Mammary epithelial cell (primary cell): ENCODE measurements at regions not wholly inside any gene's neighbourhood (a gene's known extent, or its start where the extent isn't known, plus 50 kb on each side); places are given as distances from the start of the nearest gene placed in this dataset.

Experiments
- EZH2 ChIP-seq: IDR thresholded peaks from 2 replicates; pipeline ENCODE4 v1.6.1; 2012; ENCODE audit warnings: low read length, inconsistent platforms, borderline replicate concordance
- TF ChIP-seq, protein P1 (sequence below), 2 donors: IDR thresholded peaks in 1 of 2; conservative IDR thresholded peaks in 1 of 2; 2 replicates each; pipeline ENCODE4 v1.5.1; 2011 to 2012; ENCODE audit warnings: inconsistent platforms in 2 of 2, low read length in 2 of 2, mild to moderate bottlenecking in 2 of 2, control low read depth in 1 of 2, low read depth in 1 of 2; ENCODE audit not compliant: insufficient read depth in 1 of 2; ENCODE audit errors: extremely low read depth in 1 of 2

DNA sequence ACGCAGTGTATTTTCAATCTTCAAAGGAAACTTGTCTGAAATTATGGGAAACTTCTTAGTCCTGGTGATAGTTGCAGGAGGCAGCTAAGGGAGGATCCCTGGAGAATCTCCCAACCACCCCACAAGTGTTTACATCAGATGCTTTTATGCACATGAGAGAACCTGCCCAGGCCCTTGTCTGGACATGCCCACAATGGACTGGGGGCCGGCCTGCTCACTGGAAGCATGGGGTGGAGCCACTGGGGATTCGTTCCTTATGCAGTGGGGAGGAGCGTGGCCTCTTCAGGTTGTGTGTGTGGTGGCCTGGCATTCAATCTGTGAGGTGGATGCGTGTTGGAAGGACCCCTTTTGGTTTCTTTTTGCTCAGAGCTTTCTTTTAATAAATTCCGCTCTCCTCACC is 398.7 kb upstream of the PPP1R2C start:
- TF ChIP-seq EZH2: no peak
- TF ChIP-seq, protein P1, sequence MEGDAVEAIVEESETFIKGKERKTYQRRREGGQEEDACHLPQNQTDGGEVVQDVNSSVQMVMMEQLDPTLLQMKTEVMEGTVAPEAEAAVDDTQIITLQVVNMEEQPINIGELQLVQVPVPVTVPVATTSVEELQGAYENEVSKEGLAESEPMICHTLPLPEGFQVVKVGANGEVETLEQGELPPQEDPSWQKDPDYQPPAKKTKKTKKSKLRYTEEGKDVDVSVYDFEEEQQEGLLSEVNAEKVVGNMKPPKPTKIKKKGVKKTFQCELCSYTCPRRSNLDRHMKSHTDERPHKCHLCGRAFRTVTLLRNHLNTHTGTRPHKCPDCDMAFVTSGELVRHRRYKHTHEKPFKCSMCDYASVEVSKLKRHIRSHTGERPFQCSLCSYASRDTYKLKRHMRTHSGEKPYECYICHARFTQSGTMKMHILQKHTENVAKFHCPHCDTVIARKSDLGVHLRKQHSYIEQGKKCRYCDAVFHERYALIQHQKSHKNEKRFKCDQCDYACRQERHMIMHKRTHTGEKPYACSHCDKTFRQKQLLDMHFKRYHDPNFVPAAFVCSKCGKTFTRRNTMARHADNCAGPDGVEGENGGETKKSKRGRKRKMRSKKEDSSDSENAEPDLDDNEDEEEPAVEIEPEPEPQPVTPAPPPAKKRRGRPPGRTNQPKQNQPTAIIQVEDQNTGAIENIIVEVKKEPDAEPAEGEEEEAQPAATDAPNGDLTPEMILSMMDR (conservative IDR thresholded peaks at IDR 0.05 in 1 of 2, IDR thresholded peaks at IDR 0.05 in 1 of 2; ENCODE audit: extremely low read depth in 1 of 2, insufficient read depth in 1 of 2, low read depth in 1 of 2, low read length in 2 of 2): no peak
